Testis (tissue), 2 donors: ENCODE measurements at regions not wholly inside any gene's neighbourhood (a gene's known extent, or its start where the extent isn't known, plus 50 kb on each side); places are given as distances from the start of the nearest gene placed in this dataset.

ENCODE experiments used
- POLR2A ChIP-seq: fragments of 450-650 bp; IDR thresholded peaks from one replicate; pipeline ENCODE4 v1.6.1; 2017; ENCODE audit warnings: antibody characterized with exemption, mild to moderate bottlenecking, moderate library complexity
- TF ChIP-seq, protein P1 (sequence below), 3 experiments: fragments of 450-650 bp in 2 of 3; fragments of 200-600 bp in 1 of 3; sonication (generic) in 1 of 3; IDR thresholded peaks; one replicate each; pipeline ENCODE4 v1.5.1; 2016 to 2019; ENCODE audit warnings: antibody characterized with exemption in 3 of 3, mild to moderate bottlenecking in 2 of 3, moderate library complexity in 1 of 3

DNA sequence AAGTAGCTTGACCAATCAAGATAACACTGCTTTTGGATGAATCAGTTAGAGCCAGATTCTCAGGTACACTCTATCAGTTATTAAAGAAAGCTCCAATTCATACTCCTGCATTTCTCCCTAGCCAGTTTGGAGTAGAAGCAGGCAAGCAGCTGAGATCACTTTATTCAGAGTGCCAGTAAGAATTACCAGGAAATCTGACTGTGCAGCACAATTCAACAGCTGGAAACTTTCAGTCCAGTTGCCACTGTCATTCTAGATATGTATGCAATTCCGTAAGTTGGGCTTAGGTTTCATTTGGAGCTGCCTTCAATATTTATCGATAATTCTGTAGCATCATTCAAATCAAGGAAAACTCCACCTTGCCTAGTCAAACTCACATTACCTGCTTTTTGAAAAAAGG lies 2625.6 kb upstream of the PCDH20 start:
- TF ChIP-seq, protein P1, sequence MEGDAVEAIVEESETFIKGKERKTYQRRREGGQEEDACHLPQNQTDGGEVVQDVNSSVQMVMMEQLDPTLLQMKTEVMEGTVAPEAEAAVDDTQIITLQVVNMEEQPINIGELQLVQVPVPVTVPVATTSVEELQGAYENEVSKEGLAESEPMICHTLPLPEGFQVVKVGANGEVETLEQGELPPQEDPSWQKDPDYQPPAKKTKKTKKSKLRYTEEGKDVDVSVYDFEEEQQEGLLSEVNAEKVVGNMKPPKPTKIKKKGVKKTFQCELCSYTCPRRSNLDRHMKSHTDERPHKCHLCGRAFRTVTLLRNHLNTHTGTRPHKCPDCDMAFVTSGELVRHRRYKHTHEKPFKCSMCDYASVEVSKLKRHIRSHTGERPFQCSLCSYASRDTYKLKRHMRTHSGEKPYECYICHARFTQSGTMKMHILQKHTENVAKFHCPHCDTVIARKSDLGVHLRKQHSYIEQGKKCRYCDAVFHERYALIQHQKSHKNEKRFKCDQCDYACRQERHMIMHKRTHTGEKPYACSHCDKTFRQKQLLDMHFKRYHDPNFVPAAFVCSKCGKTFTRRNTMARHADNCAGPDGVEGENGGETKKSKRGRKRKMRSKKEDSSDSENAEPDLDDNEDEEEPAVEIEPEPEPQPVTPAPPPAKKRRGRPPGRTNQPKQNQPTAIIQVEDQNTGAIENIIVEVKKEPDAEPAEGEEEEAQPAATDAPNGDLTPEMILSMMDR (IDR thresholded peaks at IDR 0.05): no peak
- no peak for TF ChIP-seq POLR2A
